GM12878 (cell line): ENCODE measurements at regions not wholly inside any gene's neighbourhood (a gene's known extent, or its start where the extent isn't known, plus 50 kb on each side); places are given as distances from the start of the nearest gene placed in this dataset.

Experiments used
- ATAC-seq: fragments of 200-7000 bp; cut with Tn5 transposase; 3 replicates; pipeline ENCODE4 v1.9.1; 2020; ENCODE audit warnings: mild to moderate bottlenecking, moderate library complexity
- BruUV-seq: library from RNA; stranded (reverse); fragments of 400-500 nt; replicated peaks from 2 replicates; lab custom pipeline; 2021; lab: Mats Ljungman, UMichigan
- CTCF ChIA-PET: fragments of 300-600 bp; sonication (Branson Sonifier 250); formaldehyde crosslinking; extraction: SDS; loops from one replicate; lab custom pipeline; 2021; ENCODE audit warnings: inconsistent platforms; lab: Yijun Ruan, JAX
- POLR2A ChIA-PET: fragments of 350-600 bp; formaldehyde crosslinking; extraction: SDS; loops from one replicate; lab custom pipeline; 2021; ENCODE audit warnings: inconsistent platforms; lab: Charles Lee
- RAD21 ChIA-PET: fragments of 300-600 bp; sonication (Branson Sonifier 250); formaldehyde crosslinking; loops from one replicate; lab custom pipeline; 2023; ENCODE audit warnings: antibody characterized with exemption; ENCODE audit not compliant: unreplicated experiment; lab: Charles Lee
- SMC1A ChIA-PET: fragments of 300-600 bp; sonication (Branson Sonifier 250); formaldehyde crosslinking; loops from one replicate; lab custom pipeline; 2023; ENCODE audit not compliant: unreplicated experiment, uncharacterized antibody; lab: Charles Lee
- DNase-seq: peaks from one replicate; pipeline ENCODE4 v3.0.0-alpha.2; 2011; ENCODE audit warnings: low read depth, low spot score
- FAIRE-seq: peaks from 3 replicates; lab custom pipeline; 2011; peaks lifted over from hg19 to GRCh38; lab: Jason Lieb, UNC
- H2AFZ ChIP-seq: 2 replicates; pipeline ENCODE4 v1.6.0; 2011; ENCODE audit warnings: low read depth, low read length, control low read depth; ENCODE audit not compliant: control insufficient read depth
- H3K27ac ChIP-seq: 2 replicates; pipeline ENCODE4 v1.5.1; 2011; ENCODE audit warnings: control low read depth; ENCODE audit not compliant: control insufficient read depth, insufficient read depth
- H3K27me3 ChIP-seq, 2 experiments: replicated peaks in 1 of 2; 2 replicates each; pipeline versions ENCODE4 v1.6.0 to v1.6.1; 2011; ENCODE audit warnings: low read length in 1 of 2; ENCODE audit not compliant: control insufficient read depth in 2 of 2, insufficient read depth in 2 of 2
- H3K36me3 ChIP-seq, 2 experiments: 2 replicates each; pipeline ENCODE4 v1.5.1; 2011; ENCODE audit warnings: low read length in 1 of 2; ENCODE audit not compliant: control insufficient read depth in 2 of 2, insufficient read depth in 2 of 2
- H3K4me1 ChIP-seq: 2 replicates; pipeline ENCODE4 v1.6.1; 2011; ENCODE audit warnings: mild to moderate bottlenecking, low read length, moderate library complexity, mixed read lengths; ENCODE audit not compliant: control insufficient read depth, insufficient read depth
- H3K4me2 ChIP-seq: 2 replicates; pipeline ENCODE4 v1.6.0; 2011; ENCODE audit warnings: control low read depth; ENCODE audit not compliant: control insufficient read depth, insufficient read depth
- H3K4me3 ChIP-seq: fragments of 200-600 bp; sonication (generic); 2 replicates; pipeline ENCODE4 v1.5.1; 2016
- H3K79me2 ChIP-seq: 2 replicates; pipeline ENCODE4 v1.6.0; 2011; ENCODE audit warnings: low read length; ENCODE audit not compliant: control insufficient read depth, insufficient read depth
- H3K9ac ChIP-seq: 2 replicates; pipeline ENCODE4 v1.8.0; 2011; ENCODE audit warnings: low read length, control low read depth, mixed read lengths; ENCODE audit not compliant: control insufficient read depth, insufficient read depth
- H3K9me3 ChIP-seq: replicated peaks from 3 replicates; pipeline ENCODE4 v1.5.1; 2011; ENCODE audit warnings: mild to moderate bottlenecking, low read length; ENCODE audit not compliant: control insufficient read depth, insufficient read depth
- H4K20me1 ChIP-seq: 2 replicates; pipeline ENCODE4 v1.6.0; 2011; ENCODE audit not compliant: control insufficient read depth, insufficient read depth
- RAD51 ChIP-seq: fragments of 450-650 bp; IDR thresholded peaks from 2 replicates; pipeline ENCODE4 v1.6.1; 2016; ENCODE audit warnings: moderate library complexity, mild to moderate bottlenecking, inconsistent platforms
- RELA ChIP-seq: fragments of 450-650 bp; IDR thresholded peaks from 2 replicates; pipeline ENCODE4 v1.8.0; 2014; ENCODE audit warnings: borderline replicate concordance; ENCODE audit not compliant: partially characterized antibody
- WGBS: methylation state at CpG from one replicate; pipeline ENCODE4 v1.1.6; 2016; ENCODE audit warnings: low lambda C conversion rate; ENCODE audit not compliant: insufficient replicate concordance, insufficient coverage; ENCODE audit errors: missing lambda C conversion rate; 5-methylcytosine and 5-hydroxymethylcytosine counted together
- in situ Hi-C: fragments of 300-500 bp; cut with MboI; formaldehyde crosslinking; loops from 9 replicates; pipeline ENCODE4 v1.14.3; 2018; ENCODE audit warnings: mixed read lengths
- intact Hi-C: fragments of 100-400 bp; cut with micrococcal nuclease; formaldehyde crosslinking; loops from one replicate; pipeline ENCODE4 v1.14.2; 2022; ENCODE audit not compliant: unreplicated experiment
- TF ChIP-seq, protein P1 (sequence below): IDR thresholded peaks from 2 replicates; pipeline ENCODE4 v1.6.1; 2011; ENCODE audit warnings: borderline replicate concordance, low read depth, mild to moderate bottlenecking, moderate library complexity, low read length; ENCODE audit not compliant: insufficient read depth, poor library complexity, severe bottlenecking
- TF ChIP-seq, protein P2 (sequence below): fragments of 450-650 bp; IDR thresholded peaks from 2 replicates; pipeline ENCODE4 v1.6.1; 2017; ENCODE audit warnings: mild to moderate bottlenecking, moderate library complexity

DNA sequence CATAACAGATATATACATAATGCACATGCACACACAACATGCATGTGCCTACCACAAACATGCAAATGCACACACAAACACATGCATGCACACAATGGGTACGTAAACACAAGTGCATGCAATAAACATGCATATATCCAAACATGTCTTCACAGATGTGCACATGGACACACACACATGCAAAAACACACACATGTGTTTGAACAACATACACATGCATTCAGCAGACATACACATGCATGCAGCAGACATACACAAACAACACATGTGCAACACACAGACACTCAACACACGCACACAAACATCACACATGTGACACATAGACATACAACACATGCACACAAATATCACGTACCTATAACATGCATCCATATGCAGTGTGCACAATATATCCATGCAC lies 74.2 kb downstream of the KLF6 start:
- no peak for FAIRE-seq
- no peaks in the 10 kb centered on the region for H3K4me1 ChIP-seq
- WGBS = 33% methylated on average over 3 of the region's 3 CpGs
- no TSS peak for BruUV-seq
- no peak overlapping the region for H3K9ac ChIP-seq
- intact Hi-C loops = no loop called here
- H3K79me2 ChIP-seq = no peaks in the 10 kb centered on the region
- H4K20me1 ChIP-seq = no peaks in the 10 kb centered on the region
- SMC1A ChIA-PET = no interaction called here
- POLR2A ChIA-PET = no interaction called here
- no peaks in the 10 kb centered on the region for H3K27me3 ChIP-seq
- H3K4me3 ChIP-seq = no peak overlapping the region
- DNase-seq = no peak
- peaks cover 2% of the 10 kb centered on the region; the same call in 1 of the 3 replicates for H3K9me3 ChIP-seq
- RAD21 ChIA-PET = no interaction called here
- no peak overlapping the region for H3K27ac ChIP-seq
- in situ Hi-C loops = no loop called here
- H2AFZ ChIP-seq = no peak overlapping the region
- no peak overlapping the region for H3K4me2 ChIP-seq
- TF ChIP-seq, protein P1, sequence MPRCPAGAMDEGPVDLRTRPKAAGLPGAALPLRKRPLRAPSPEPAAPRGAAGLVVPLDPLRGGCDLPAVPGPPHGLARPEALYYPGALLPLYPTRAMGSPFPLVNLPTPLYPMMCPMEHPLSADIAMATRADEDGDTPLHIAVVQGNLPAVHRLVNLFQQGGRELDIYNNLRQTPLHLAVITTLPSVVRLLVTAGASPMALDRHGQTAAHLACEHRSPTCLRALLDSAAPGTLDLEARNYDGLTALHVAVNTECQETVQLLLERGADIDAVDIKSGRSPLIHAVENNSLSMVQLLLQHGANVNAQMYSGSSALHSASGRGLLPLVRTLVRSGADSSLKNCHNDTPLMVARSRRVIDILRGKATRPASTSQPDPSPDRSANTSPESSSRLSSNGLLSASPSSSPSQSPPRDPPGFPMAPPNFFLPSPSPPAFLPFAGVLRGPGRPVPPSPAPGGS = no peak
- TF ChIP-seq RAD51 (no peak), RELA (no peak)
- TF ChIP-seq, protein P2, sequence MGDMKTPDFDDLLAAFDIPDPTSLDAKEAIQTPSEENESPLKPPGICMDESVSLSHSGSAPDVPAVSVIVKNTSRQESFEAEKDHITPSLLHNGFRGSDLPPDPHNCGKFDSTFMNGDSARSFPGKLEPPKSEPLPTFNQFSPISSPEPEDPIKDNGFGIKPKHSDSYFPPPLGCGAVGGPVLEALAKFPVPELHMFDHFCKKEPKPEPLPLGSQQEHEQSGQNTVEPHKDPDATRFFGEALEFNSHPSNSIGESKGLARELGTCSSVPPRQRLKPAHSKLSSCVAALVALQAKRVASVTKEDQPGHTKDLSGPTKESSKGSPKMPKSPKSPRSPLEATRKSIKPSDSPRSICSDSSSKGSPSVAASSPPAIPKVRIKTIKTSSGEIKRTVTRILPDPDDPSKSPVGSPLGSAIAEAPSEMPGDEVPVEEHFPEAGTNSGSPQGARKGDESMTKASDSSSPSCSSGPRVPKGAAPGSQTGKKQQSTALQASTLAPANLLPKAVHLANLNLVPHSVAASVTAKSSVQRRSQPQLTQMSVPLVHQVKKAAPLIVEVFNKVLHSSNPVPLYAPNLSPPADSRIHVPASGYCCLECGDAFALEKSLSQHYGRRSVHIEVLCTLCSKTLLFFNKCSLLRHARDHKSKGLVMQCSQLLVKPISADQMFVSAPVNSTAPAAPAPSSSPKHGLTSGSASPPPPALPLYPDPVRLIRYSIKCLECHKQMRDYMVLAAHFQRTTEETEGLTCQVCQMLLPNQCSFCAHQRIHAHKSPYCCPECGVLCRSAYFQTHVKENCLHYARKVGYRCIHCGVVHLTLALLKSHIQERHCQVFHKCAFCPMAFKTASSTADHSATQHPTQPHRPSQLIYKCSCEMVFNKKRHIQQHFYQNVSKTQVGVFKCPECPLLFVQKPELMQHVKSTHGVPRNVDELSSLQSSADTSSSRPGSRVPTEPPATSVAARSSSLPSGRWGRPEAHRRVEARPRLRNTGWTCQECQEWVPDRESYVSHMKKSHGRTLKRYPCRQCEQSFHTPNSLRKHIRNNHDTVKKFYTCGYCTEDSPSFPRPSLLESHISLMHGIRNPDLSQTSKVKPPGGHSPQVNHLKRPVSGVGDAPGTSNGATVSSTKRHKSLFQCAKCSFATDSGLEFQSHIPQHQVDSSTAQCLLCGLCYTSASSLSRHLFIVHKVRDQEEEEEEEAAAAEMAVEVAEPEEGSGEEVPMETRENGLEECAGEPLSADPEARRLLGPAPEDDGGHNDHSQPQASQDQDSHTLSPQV = no peak
- H3K36me3 ChIP-seq = no peaks in the 10 kb centered on the region
- no peak for ATAC-seq
- CTCF ChIA-PET = no interaction called here
